Testis (tissue), 2 donors: ENCODE measurements at regions not wholly inside any gene's neighbourhood (a gene's known extent, or its start where the extent isn't known, plus 50 kb on each side); places are given as distances from the start of the nearest gene placed in this dataset.

Source experiments
- CTCF ChIP-seq, 3 experiments: fragments of 450-650 bp in 2 of 3; fragments of 200-600 bp in 1 of 3; sonication (generic) in 1 of 3; IDR thresholded peaks; one replicate each; pipeline ENCODE4 v1.5.1; 2016 to 2019; ENCODE audit warnings: antibody characterized with exemption in 3 of 3, mild to moderate bottlenecking in 2 of 3, moderate library complexity in 1 of 3
- POLR2A ChIP-seq: fragments of 450-650 bp; IDR thresholded peaks from one replicate; pipeline ENCODE4 v1.6.1; 2017; ENCODE audit warnings: antibody characterized with exemption, mild to moderate bottlenecking, moderate library complexity

- TF ChIP-seq CTCF (IDR thresholded peaks at IDR 0.05) (no peak), POLR2A (no peak)
Observed at GRCh38 chr2:200184748-200185627, 121.5 kb upstream of the SPATS2L start.
